B cell (primary cell): ENCODE measurements at regions not wholly inside any gene's neighbourhood (a gene's known extent, or its start where the extent isn't known, plus 50 kb on each side); places are given as distances from the start of the nearest gene placed in this dataset.

Experiments used
- ATAC-seq: fragments of 200-7000 bp; cut with Tn5 transposase; one replicate; pipeline ENCODE4 v1.10.0; 2021; ENCODE audit warnings: low read depth, mild to moderate bottlenecking, moderate number of reproducible peaks, moderate library complexity
- CTCF ChIA-PET: fragments of 350-600 bp; sonication (Branson Sonifier 250); formaldehyde crosslinking; loops from one replicate; lab custom pipeline; 2021; ENCODE audit warnings: antibody characterized with exemption, inconsistent platforms; lab: Charles Lee
- POLR2A ChIA-PET: fragments of 350-600 bp; sonication (Branson Sonifier 250); formaldehyde crosslinking; loops from one replicate; lab custom pipeline; 2021; ENCODE audit warnings: antibody characterized with exemption; lab: Charles Lee
- DNase-seq: peaks from one replicate; pipeline ENCODE4 v3.0.0; 2013
- H2AFZ ChIP-seq: 2 replicates; pipeline ENCODE4 v1.6.1; 2012; ENCODE audit warnings: mild to moderate bottlenecking, low read depth, low read length; ENCODE audit not compliant: insufficient read depth, poor library complexity, severe bottlenecking
- H3K27ac ChIP-seq, 2 donors: 1 replicate in 1 of 2; 2 replicates in 1 of 2; pipeline ENCODE4 v1.5.1; 2012 to 2013; ENCODE audit warnings: low read length in 2 of 2, mild to moderate bottlenecking in 2 of 2, moderate library complexity in 1 of 2
- H3K27me3 ChIP-seq, 4 experiments: fragments of 200-600 bp in 1 of 4; sonication (generic) in 1 of 4; replicated peaks in 1 of 4; 1 replicate in 2 of 4; 2 replicates in 2 of 4; pipeline versions ENCODE4 v1.6.1 to v1.7.0; 2013 to 2016; ENCODE audit warnings: low read length in 3 of 4, mild to moderate bottlenecking in 2 of 4, mixed read lengths in 1 of 4, moderate library complexity in 1 of 4; ENCODE audit not compliant: insufficient read depth in 4 of 4, control insufficient read depth in 3 of 4; ENCODE audit errors: control extremely low read depth in 1 of 4
- H3K36me3 ChIP-seq, 2 experiments: replicated peaks in 1 of 2; 1 replicate in 1 of 2; 2 replicates in 1 of 2; pipeline versions ENCODE4 v1.6.1 to v1.7.1; 2013; ENCODE audit warnings: low read length in 1 of 2; ENCODE audit not compliant: insufficient read depth in 2 of 2, control insufficient read depth in 1 of 2; ENCODE audit errors: control extremely low read depth in 1 of 2, extremely low read depth in 1 of 2
- H3K4me1 ChIP-seq, 2 donors: fragments of 200-600 bp in 1 of 2; sonication (generic) in 1 of 2; 1 replicate in 1 of 2; 2 replicates in 1 of 2; pipeline versions ENCODE4 v1.5.1 to v1.6.1; 2013 to 2017; ENCODE audit warnings: low read length in 2 of 2; ENCODE audit not compliant: control insufficient read depth in 2 of 2, insufficient read depth in 2 of 2
- H3K4me2 ChIP-seq: replicated peaks from 2 replicates; pipeline ENCODE3; 2012; ENCODE audit warnings: mild to moderate bottlenecking, low read depth, low read length; ENCODE audit not compliant: poor library complexity, severe bottlenecking
- H3K4me3 ChIP-seq, 5 experiments: fragments of 200-600 bp in 1 of 5; sonication (generic) in 1 of 5; 1 replicate in 3 of 5; 2 replicates in 2 of 5; pipeline versions ENCODE4 v1.5.1 to v1.7.0; 2011 to 2016; ENCODE audit warnings: low read length in 4 of 5, mild to moderate bottlenecking in 4 of 5, low read depth in 2 of 5, control low read depth in 1 of 5, moderate library complexity in 1 of 5; ENCODE audit not compliant: insufficient read depth in 1 of 5; ENCODE audit errors: control extremely low read depth in 1 of 5, extremely low read depth in 1 of 5
- H3K79me2 ChIP-seq: fragments of 200-600 bp; sonication (generic); one replicate; pipeline ENCODE4 v1.6.0; 2016; ENCODE audit warnings: low read length; ENCODE audit not compliant: control insufficient read depth, insufficient read depth
- H3K9ac ChIP-seq: fragments of 200-600 bp; sonication (generic); 2 replicates; pipeline ENCODE4 v1.6.1; 2017; ENCODE audit warnings: mild to moderate bottlenecking, low read length, moderate library complexity
- H3K9me3 ChIP-seq, 3 donors: one replicate each; pipeline versions ENCODE4 v1.6.1 to v1.7.1; 2013; ENCODE audit warnings: low read length in 2 of 3; ENCODE audit not compliant: control insufficient read depth in 2 of 3, insufficient read depth in 1 of 3; ENCODE audit errors: control extremely low read depth in 1 of 3
- H4K20me1 ChIP-seq: 2 replicates; pipeline ENCODE4 v1.6.0; 2012; ENCODE audit warnings: mild to moderate bottlenecking, low read length; ENCODE audit not compliant: insufficient read depth, control insufficient read depth, poor library complexity, severe bottlenecking
- H3K27ac Mint-ChIP-seq: one replicate; pipeline ENCODE4 v1.8.0; 2021; ENCODE audit warnings: mixed read lengths
- H3K27me3 Mint-ChIP-seq: one replicate; pipeline ENCODE4 v1.8.0; 2021; ENCODE audit warnings: mixed read lengths
- H3K4me1 Mint-ChIP-seq: one replicate; pipeline ENCODE4 v1.8.0; 2021; ENCODE audit warnings: mixed read lengths
- H3K4me3 Mint-ChIP-seq: one replicate; pipeline ENCODE4 v1.8.0; 2021; ENCODE audit warnings: mixed read lengths
- H3K9me3 Mint-ChIP-seq: one replicate; pipeline ENCODE4 v1.8.0; 2022; ENCODE audit warnings: mixed read lengths; ENCODE audit not compliant: insufficient read depth
- CTCF ChIP-seq: fragments of 200-600 bp; IDR thresholded peaks from one replicate; pipeline ENCODE4 v1.8.0; 2022; ENCODE audit warnings: antibody characterized with exemption, mild to moderate bottlenecking
- EZH2 ChIP-seq: IDR thresholded peaks from 2 replicates; pipeline ENCODE4 v1.6.1; 2012; ENCODE audit warnings: borderline replicate concordance, low read depth, mild to moderate bottlenecking, moderate library complexity, low read length; ENCODE audit not compliant: insufficient read depth, poor library complexity, severe bottlenecking
- WGBS: methylation state at CpG from one replicate; pipeline ENCODE4 v1.1.5; 2013; ENCODE audit warnings: missing lambda C conversion rate; ENCODE audit not compliant: insufficient coverage; 5-methylcytosine and 5-hydroxymethylcytosine counted together
- intact Hi-C: fragments of 100-400 bp; cut with micrococcal nuclease; formaldehyde crosslinking; loops from one replicate; pipeline ENCODE4 v1.10.0; 2022

GRCh38 chr5:57335092-57335660 is 147.4 kb downstream of the ACTBL2 start:
- Mint-ChIP-seq H3K4me1 (no peaks in the 10 kb centered on the region), H3K27me3 (peaks cover 7% of the 10 kb centered on the region), H3K4me3 (no peak overlapping the region), H3K27ac (no peak overlapping the region), H3K9me3 (peaks cover 2% of the 10 kb centered on the region)
- Histone ChIP-seq H3K4me1 (no peaks in the 10 kb centered on the region), H3K27me3 (no peaks in the 10 kb centered on the region), H4K20me1 (no peaks in the 10 kb centered on the region), H3K36me3 (no peaks in the 10 kb centered on the region), H3K9me3 (peaks cover 0 to 3% (median 0%) of the 10 kb centered on the region in 3 donors), H3K4me3 (no peak overlapping the region), H3K27ac (no peak overlapping the region), H3K4me2 (no peak overlapping the region), H3K79me2 (no peaks in the 10 kb centered on the region), H3K9ac (no peak overlapping the region), H2AFZ (no peak overlapping the region)
- intact Hi-C loops, result no loop called here
- ChIA-PET POLR2A (no interaction called here), CTCF (no interaction called here)
- TF ChIP-seq EZH2 (no peak), CTCF (no peak)
- DNase-seq (no peak), ATAC-seq (no peak)
- 88% methylated on average over 1 of the region's 1 CpG for WGBS

GRCh38 chr5:57334475-57334874 is 148.1 kb downstream of the ACTBL2 start:
- Histone ChIP-seq H3K9me3 (peaks cover 0 to 3% (median 0%) of the 10 kb centered on the region in 3 donors), H3K4me2 (no peak overlapping the region), H2AFZ (no peak overlapping the region), H3K4me1 (no peaks in the 10 kb centered on the region), H3K9ac (no peak overlapping the region), H4K20me1 (no peaks in the 10 kb centered on the region), H3K27me3 (no peaks in the 10 kb centered on the region), H3K79me2 (no peaks in the 10 kb centered on the region), H3K36me3 (no peaks in the 10 kb centered on the region), H3K4me3 (no peak overlapping the region), H3K27ac (no peak overlapping the region)
- intact Hi-C loops, result no loop called here
- no peak for ATAC-seq
- Mint-ChIP-seq H3K27me3 (peaks cover 7% of the 10 kb centered on the region), H3K4me1 (no peaks in the 10 kb centered on the region), H3K4me3 (no peak overlapping the region), H3K27ac (no peak overlapping the region), H3K9me3 (peaks cover 2% of the 10 kb centered on the region)
- 100% methylated on average over 1 of the region's 1 CpG for WGBS
- TF ChIP-seq EZH2, result no peak
- no peak for TF ChIP-seq CTCF
- no peak for DNase-seq
- CTCF ChIA-PET, result no interaction called here
- POLR2A ChIA-PET, result no interaction called here
